ENCODE measurements at regions not wholly inside any gene's neighbourhood (a gene's known extent, or its start where the extent isn't known, plus 50 kb on each side); places are given as distances from the start of the nearest gene placed in this dataset.

- Histone ChIP-seq H3K27ac (ENCODE audit: control insufficient read depth, insufficient read depth) (no peak overlapping the region), H3K79me2 (ENCODE audit: control insufficient read depth, insufficient read depth, low read length) (no peaks in the 10 kb centered on the region), H3K4me1 (ENCODE audit: control insufficient read depth, insufficient read depth, low read length) (no peaks in the 10 kb centered on the region), H4K20me1 (ENCODE audit: control insufficient read depth, insufficient read depth) (peaks cover 4% of the 10 kb centered on the region; the same call in 1 of the 2 replicates), H2AFZ (ENCODE audit: control insufficient read depth, low read depth, low read length) (no peak overlapping the region), H3K36me3 (ENCODE audit: control insufficient read depth in 2 of 2, insufficient read depth in 2 of 2, low read length in 1 of 2) (no peaks in the 10 kb centered on the region), H3K4me2 (ENCODE audit: control insufficient read depth, insufficient read depth) (no peak overlapping the region), H3K9ac (ENCODE audit: control insufficient read depth, insufficient read depth, low read length) (no peak overlapping the region), H3K4me3 (no peak overlapping the region), H3K27me3 (replicated peaks in 1 of 2; ENCODE audit: control insufficient read depth in 2 of 2, insufficient read depth in 2 of 2, low read length in 1 of 2) (peaks cover 0 to 4% of the 10 kb centered on the region in 2 experiments; a peak in 2 of 4 replicates), H3K9me3 (replicated peaks; ENCODE audit: control insufficient read depth, insufficient read depth, low read length) (no peaks in the 10 kb centered on the region; the same call in 2 of the 3 replicates)
- TF ChIP-seq JUND (IDR thresholded peaks at IDR 0.05; ENCODE audit: low read depth, low read length), result no peak
- DNase-seq (ENCODE audit: low read depth, low spot score) (no peak), ATAC-seq (no peak), FAIRE-seq (no peak)
- SMC1A ChIA-PET (ENCODE audit: uncharacterized antibody, unreplicated experiment), result no interaction called here
- 30% methylated on average over 5 of the region's 5 CpGs for WGBS (ENCODE audit: insufficient coverage, insufficient replicate concordance, low lambda C conversion rate, missing lambda C conversion rate)
- RAD21 ChIA-PET (ENCODE audit: unreplicated experiment), result no interaction called here
- in situ Hi-C loops (cut with MboI) (no loop called here), intact Hi-C loops (cut with micrococcal nuclease; ENCODE audit: unreplicated experiment) (no loop called here)
- CTCF ChIA-PET, result interaction anchor here (0.6 kb wide), 1 partner anchor 95 kb away, joined by 3 read pairs; no protein-coding TSS in a partner anchor
- BruUV-seq (replicated peaks), result no TSS peak
- POLR2A ChIA-PET, result no interaction called here
These were observed 105.2 kb upstream of the KDM7A start for GRCh38 chr7:140281960-140282359.

- ChIA-PET CTCF (interaction anchor here (0.6 kb wide), 1 partner anchor 94 kb away, joined by 3 read pairs; no protein-coding TSS in a partner anchor), POLR2A (no interaction called here), RAD21 (ENCODE audit: unreplicated experiment) (no interaction called here), SMC1A (ENCODE audit: uncharacterized antibody, unreplicated experiment) (no interaction called here)
- Histone ChIP-seq H3K9me3 (replicated peaks; ENCODE audit: control insufficient read depth, insufficient read depth, low read length) (no peaks in the 10 kb centered on the region; the same call in 2 of the 3 replicates), H3K79me2 (ENCODE audit: control insufficient read depth, insufficient read depth, low read length) (no peaks in the 10 kb centered on the region), H3K27me3 (replicated peaks in 1 of 2; ENCODE audit: control insufficient read depth in 2 of 2, insufficient read depth in 2 of 2, low read length in 1 of 2) (peaks cover 0 to 4% of the 10 kb centered on the region in 2 experiments; a peak in 3 of 4 replicates), H3K36me3 (ENCODE audit: control insufficient read depth in 2 of 2, insufficient read depth in 2 of 2, low read length in 1 of 2) (no peaks in the 10 kb centered on the region), H3K4me3 (no peak overlapping the region), H3K9ac (ENCODE audit: control insufficient read depth, insufficient read depth, low read length) (no peak overlapping the region), H4K20me1 (ENCODE audit: control insufficient read depth, insufficient read depth) (peaks cover 4% of the 10 kb centered on the region; the same call in 1 of the 2 replicates), H2AFZ (ENCODE audit: control insufficient read depth, low read depth, low read length) (no peak overlapping the region), H3K27ac (ENCODE audit: control insufficient read depth, insufficient read depth) (no peak overlapping the region), H3K4me1 (ENCODE audit: control insufficient read depth, insufficient read depth, low read length) (no peaks in the 10 kb centered on the region), H3K4me2 (ENCODE audit: control insufficient read depth, insufficient read depth) (no peak overlapping the region)
- no TSS peak for BruUV-seq (replicated peaks)
- FAIRE-seq (no peak), ATAC-seq (no peak), DNase-seq (ENCODE audit: low read depth, low spot score) (no peak)
- WGBS (ENCODE audit: insufficient coverage, insufficient replicate concordance, low lambda C conversion rate, missing lambda C conversion rate), result 23% methylated on average over 3 of the region's 3 CpGs
- intact Hi-C loops (cut with micrococcal nuclease; ENCODE audit: unreplicated experiment), result no loop called here
- in situ Hi-C loops (cut with MboI), result no loop called here
- TF ChIP-seq TCF7 (IDR thresholded peaks at IDR 0.05; ENCODE audit: borderline replicate concordance) (no peak), SKIL (IDR thresholded peaks at IDR 0.05; ENCODE audit: low read depth, poor library complexity, severe bottlenecking) (no peak), HDAC6 (IDR thresholded peaks at IDR 0.05; ENCODE audit: unreplicated experiment) (no peak), IRF4 (IDR thresholded peaks at IDR 0.05; ENCODE audit: low read depth, low read length) (no peak), DPF2 (IDR thresholded peaks at IDR 0.05) (no peak), NR2F1 (conservative IDR thresholded peaks at IDR 0.05) (no peak), REST (IDR thresholded peaks at IDR 0.05; ENCODE audit: low read depth, low read length) (no peak), BMI1 (IDR thresholded peaks at IDR 0.05; ENCODE audit: borderline replicate concordance) (no peak), SUZ12 (IDR thresholded peaks at IDR 0.05; ENCODE audit: unreplicated experiment) (no peak), NFIC (IDR thresholded peaks at IDR 0.05; ENCODE audit: low read depth, low read length) (no peak), TCF3 (IDR thresholded peaks at IDR 0.05; ENCODE audit: borderline replicate concordance, insufficient read depth, low read depth, low read length) (no peak), MYC (IDR thresholded peaks at IDR 0.05; ENCODE audit: insufficient read depth, insufficient read length, insufficient replicate concordance, low read length, severe bottlenecking) (no peak)
These were observed 104.5 kb upstream of the KDM7A start for GRCh38 chr7:140281255-140281654.

Data from GM12878 (cell line).